ENCODE measurements at regions not wholly inside any gene's neighbourhood (a gene's known extent, or its start where the extent isn't known, plus 50 kb on each side); places are given as distances from the start of the nearest gene placed in this dataset.

DNA sequence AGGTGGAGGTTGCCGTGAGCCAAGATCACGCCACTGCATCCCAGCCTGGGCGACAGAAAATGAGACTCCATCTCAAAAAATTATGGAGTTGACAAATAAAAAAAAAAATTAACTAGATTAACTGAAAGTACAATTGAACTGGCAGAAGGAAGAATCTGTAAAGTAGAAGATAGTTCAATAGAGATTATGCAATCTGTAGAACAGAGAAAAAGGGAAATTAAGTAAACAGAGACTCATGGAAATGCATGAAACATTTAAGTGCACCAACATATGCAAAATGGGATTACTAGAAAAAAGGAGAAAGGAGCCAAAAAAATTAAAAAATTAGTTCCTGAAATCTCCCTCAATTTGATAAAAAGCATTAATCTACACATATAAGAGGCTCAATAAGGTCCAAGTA is 188.8 kb upstream of the KHDRBS2 start:
- DNase-seq (ENCODE audit: low spot score): no peak

- DNase-seq (ENCODE audit: low spot score): no peak
These were observed 180.6 kb upstream of the KHDRBS2 start for GRCh38 chr6:62466607-62467006.

DNA sequence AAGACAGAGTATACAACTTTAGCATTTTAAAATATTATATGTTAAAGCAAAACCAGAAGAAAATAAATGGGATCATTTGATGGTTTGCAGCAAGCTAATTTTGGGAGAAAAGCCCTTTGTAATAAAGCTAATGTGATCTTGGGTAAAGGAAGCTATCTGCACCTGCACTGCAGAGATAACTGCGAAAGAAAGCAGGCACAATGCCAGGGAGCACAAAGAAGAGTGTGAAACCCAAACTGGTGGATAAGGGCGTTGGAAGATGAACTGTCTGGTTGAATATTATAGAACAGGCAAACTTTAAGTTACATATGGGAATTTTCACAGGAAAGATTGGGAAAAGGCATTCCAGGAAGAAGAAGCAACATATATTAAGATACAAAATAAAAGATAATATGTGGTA is 179.2 kb upstream of the KHDRBS2 start:
- DNase-seq (ENCODE audit: low spot score): no peak

DNA sequence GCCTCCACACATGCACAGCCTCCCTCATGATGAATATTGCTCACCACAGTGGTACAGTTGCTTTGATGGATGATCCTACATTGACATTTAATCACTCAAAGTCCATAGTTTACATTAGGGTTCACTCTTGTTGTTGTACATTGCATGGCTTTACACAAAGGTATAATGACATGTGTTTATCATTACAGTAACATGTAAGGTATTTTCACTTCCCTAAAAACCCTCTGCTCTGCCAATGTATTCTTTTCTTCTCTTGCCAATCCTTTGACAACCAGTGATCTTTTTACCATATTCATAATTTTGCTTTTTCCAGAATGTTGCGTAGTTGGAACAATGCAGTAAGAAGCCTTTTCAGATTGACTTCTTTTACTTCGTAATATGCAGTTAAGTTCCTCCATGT is 166.6 kb upstream of the KHDRBS2 start:
- DNase-seq (ENCODE audit: low spot score): no peak

DNA sequence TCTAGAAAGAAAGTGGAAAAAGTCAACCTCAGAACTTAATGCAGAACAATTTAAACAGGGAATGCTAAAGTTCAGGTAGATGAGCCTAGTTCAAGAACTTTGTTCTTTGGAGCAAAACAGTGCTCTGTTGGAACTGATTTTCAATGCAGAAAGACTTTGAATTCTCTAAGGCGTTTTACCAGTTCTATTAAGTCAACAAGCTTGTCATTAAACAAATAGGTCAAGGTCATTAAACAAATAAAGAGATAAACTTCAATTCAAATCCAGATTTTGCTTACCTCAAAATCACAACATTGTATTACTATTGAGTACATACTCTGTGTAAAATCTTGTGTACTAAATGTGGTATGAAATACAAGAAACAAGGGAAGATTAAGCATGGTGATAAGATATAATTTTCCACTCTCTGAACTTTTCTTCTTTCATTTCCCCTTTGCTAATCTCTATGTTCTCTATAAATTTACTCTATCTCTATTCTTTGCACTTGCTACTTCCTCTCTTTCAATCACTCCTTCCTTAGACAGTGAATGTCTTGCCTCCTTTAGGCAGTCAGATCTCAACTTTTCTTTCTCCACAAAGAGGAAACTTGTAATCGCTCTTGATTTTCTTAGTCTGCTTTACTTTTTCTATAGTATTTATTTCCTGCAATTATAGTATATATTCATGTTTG is 160.8 kb upstream of the KHDRBS2 start:
- DNase-seq (ENCODE audit: low spot score): no peak

DNA sequence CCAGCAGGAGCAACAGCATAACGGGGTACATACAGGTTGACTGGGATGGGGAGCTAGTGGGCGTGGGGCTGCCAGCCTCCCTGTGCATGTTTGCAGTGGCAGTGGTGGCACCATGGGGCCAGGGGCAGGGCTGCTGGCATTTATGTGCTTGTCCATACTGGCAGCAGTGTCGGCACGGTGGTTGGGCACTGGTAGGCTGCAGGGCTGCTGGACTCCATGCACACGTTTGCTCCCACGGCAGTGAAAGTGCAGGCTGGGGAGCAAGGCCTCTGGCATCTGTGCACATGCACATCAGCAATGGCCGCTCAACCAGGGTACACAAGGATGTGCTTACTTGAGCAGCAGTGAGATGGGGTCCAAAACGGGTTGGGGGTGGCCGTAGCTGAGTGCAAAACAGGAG is 159.5 kb upstream of the KHDRBS2 start:
- DNase-seq (ENCODE audit: low spot score): no peak

GRCh38 chr6:62441182-62441581 is 155.2 kb upstream of the KHDRBS2 start:
- no peak for DNase-seq (ENCODE audit: low spot score)

- DNase-seq (ENCODE audit: low spot score): no peak
These were observed 143.8 kb upstream of the KHDRBS2 start for GRCh38 chr6:62429781-62430180.

- no peak for DNase-seq (ENCODE audit: low spot score)
These were observed 114.7 kb upstream of the KHDRBS2 start for GRCh38 chr6:62400521-62401259.

DNA sequence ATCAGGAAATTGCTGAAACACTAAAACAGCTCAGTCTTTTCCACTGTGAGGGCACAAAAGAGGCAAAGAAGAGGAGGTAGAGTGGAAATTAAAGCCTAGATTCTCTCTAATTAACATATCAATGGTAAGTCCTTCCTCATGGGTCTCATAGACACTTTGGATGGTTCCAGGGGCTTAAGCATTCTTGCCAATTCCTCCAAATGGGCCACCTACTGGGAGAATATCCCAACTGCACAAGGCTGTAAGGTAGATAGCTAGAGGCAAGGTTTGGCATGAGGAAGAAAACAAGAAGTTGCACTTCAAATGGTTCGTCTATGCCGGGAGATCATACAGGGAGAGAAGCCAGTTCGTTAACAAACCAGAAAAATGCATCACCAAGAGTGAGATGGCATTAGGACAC is 107.6 kb upstream of the KHDRBS2 start:
- DNase-seq (ENCODE audit: low spot score): no peak

DNA sequence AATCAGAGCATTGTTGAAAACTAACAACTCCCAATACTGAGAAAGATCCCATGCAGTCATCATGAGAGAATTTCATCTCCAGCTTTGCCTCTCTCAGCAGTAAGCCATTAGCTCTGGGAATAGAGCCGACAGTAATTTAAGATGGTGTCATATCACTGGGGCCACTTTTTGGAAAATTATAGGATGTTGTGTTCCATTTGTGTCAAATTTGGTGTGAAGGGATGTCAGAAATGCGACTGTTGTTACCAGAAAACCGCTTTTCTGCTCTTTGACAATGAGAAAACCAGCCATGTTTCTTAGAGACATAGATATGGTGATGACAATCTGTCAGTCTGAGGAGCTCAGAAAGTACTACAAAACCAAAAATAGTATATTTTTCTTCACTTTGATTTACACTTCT is 106.3 kb upstream of the KHDRBS2 start:
- DNase-seq (ENCODE audit: low spot score): no peak

DNA sequence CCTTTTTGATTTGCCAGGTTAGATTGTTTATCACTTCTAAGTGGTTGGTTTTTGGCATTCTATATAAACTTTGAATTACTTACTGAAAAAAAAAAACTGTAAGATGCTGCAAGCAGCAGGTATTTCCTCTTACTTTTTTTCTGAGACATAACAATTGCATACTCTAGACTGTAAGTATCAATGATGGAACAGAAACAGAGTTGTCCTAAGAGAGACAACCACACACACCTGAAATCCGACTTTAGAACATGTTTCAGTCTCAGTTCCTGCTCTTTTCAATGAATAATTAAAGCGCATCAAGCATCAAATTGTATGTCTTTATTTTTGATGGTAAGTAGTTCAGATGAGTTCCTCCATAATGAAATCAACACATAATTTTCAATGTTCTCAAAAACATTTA is 105.3 kb upstream of the KHDRBS2 start:
- DNase-seq (ENCODE audit: low spot score): no peak

- DNase-seq (ENCODE audit: low spot score): no peak
These were observed 104.4 kb upstream of the KHDRBS2 start for GRCh38 chr6:62390401-62390800.

GRCh38 chr6:62371453-62372210 is 85.6 kb upstream of the KHDRBS2 start:
- no peak for DNase-seq (ENCODE audit: low spot score)

DNA sequence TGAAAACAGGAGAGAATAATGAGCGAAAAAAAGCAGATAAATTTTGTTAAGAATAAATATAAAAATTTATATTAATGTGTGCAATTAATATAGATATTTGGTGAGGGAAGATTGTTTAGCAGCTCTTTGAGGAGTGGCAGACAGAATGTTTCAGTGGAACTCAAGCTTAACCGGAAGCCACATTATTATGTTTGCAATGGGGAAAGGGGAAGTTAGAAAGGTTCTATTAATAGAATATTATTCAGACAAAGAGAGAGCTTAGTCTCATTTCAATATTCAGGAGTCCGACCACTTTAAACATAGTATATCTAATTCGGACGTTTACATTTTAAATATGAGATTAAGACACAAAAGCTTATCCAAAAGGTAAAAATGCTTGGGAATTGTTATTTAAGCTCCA is 81.6 kb upstream of the KHDRBS2 start:
- DNase-seq (ENCODE audit: low spot score): no peak

GRCh38 chr6:62362097-62362496 is 76.1 kb upstream of the KHDRBS2 start:
- DNase-seq (ENCODE audit: low spot score): no peak

- DNase-seq (ENCODE audit: low spot score): no peak
These were observed 71.8 kb upstream of the KHDRBS2 start for GRCh38 chr6:62357835-62358234.

DNA sequence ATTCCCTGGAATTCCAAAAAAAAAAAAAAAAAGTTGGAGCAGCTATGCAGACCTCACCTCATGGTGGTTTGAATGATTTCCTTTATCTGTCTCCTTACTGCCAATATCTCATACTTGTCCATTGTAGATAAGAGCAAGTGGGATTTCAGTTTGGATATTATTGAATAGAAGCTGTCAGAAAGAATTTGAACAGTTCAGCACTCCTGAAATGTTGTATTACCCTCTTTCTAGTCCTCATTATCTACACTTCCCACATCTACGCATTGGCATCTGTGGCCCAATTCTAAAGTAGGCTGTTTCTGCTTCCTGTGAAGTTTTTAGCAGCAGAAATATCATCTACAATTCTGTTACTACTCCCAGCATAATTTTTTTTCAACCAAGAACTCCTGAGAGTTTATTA is 68.2 kb upstream of the KHDRBS2 start:
- DNase-seq (ENCODE audit: low spot score): no peak

DNA sequence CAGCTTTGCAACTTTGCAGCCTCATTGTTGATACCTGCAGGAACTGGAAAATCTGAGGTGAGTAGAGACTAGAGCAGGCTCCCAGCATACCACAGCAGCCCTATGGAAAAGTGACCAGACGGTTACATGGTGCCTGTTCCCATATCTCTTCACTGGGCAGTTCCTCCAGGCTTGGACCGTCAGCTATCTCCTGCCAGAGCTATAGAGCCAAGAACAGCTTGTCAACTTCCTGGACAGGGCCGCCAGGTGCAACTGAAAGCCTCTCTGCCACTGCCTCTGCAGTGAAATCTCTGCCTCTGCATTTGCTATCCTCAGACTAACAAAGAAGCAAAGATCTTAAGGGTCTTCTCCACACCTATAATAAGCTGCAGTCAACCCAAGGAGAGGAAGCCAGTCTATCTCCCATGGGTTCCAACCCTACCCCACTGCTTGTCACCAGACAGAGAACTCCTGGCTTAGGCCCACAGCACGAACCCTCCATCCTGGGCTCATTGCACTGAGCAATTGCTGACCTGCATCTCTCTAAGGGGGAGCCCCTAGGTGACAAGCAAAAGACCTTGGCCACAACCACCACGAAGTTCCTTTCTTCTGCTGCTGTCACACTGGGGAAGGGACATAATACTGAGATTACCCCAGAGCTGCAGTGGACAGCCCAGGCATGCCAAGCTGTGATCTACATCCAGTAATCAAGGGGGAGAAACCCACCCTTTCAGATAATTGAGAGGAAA is 60.1 kb upstream of the KHDRBS2 start:
- no peak for DNase-seq (ENCODE audit: low spot score)

GRCh38 chr6:62345446-62345845 is 59.4 kb upstream of the KHDRBS2 start:
- no peak for DNase-seq (ENCODE audit: low spot score)

- no peak for DNase-seq (ENCODE audit: low spot score)
These were observed 58.8 kb upstream of the KHDRBS2 start for GRCh38 chr6:62344850-62345249.

- no peak for DNase-seq (ENCODE audit: low spot score)
These were observed 52.5 kb upstream of the KHDRBS2 start for GRCh38 chr6:62338477-62338876.
